ENCODE measurements at regions not wholly inside any gene's neighbourhood (a gene's known extent, or its start where the extent isn't known, plus 50 kb on each side); places are given as distances from the start of the nearest gene placed in this dataset.

DNA sequence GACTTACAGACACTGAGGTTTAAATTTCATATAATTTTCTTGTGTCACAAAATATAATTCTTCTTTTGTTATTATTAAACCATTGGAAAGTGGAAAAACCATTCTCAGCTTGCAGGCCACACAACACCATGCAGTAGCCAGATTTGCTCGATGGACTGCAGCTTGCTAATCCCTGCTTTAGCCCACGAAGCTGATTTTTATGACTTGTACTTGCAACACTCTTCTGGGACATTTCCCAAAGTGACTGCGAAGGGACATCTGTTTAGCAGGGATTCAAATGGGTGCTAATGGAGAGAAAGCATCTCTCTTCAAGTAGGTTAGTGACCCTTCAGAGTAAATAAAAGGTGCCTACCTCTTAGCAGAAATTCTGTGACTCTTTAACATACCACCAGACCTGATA lies 304.6 kb upstream of the ZFP64 start:
- Histone ChIP-seq H3K27ac (ENCODE audit: low read length) (no peak overlapping the region), H3K4me3 (ENCODE audit: low read depth in 2 of 2, low read length in 2 of 2) (no peak overlapping the region), H3K9me3 (ENCODE audit: control insufficient read depth, insufficient read depth, low read depth, low read length) (no peaks in the 10 kb centered on the region), H3K4me1 (ENCODE audit: control insufficient read depth, insufficient read depth, low read length) (no peaks in the 10 kb centered on the region), H3K36me3 (ENCODE audit: control insufficient read depth, insufficient read depth, low read length) (no peaks in the 10 kb centered on the region), H3K27me3 (ENCODE audit: control insufficient read depth, insufficient read depth, low read length) (no peaks in the 10 kb centered on the region)
- no peak for DNase-seq (ENCODE audit: low read depth, low spot score)
- intact Hi-C loops (cut with micrococcal nuclease; ENCODE audit: unreplicated experiment): no loop called here
- no TSS peak for BruUV-seq (replicated peaks)
- no peak for ATAC-seq
- TF ChIP-seq POLR2AphosphoS5 (IDR thresholded peaks at IDR 0.05; ENCODE audit: low read depth, low read length) (no peak), TCF7L2 (IDR thresholded peaks at IDR 0.05; ENCODE audit: low read depth, low read length) (no peak)
- CTCF ChIA-PET: interaction anchor here (0.6 kb wide), 1 partner anchor 839 kb away, joined by 4 read pairs; no protein-coding TSS in a partner anchor
- POLR2A ChIA-PET: no interaction called here
- in situ Hi-C loops (cut with HindIII; ENCODE audit: low pct_unique_long_range_greater_than_20kb, low sequenced_read_pairs): no loop called here

GRCh38 chr20:52494244-52494643 lies 302.7 kb upstream of the ZFP64 start:
- intact Hi-C loops (cut with micrococcal nuclease; ENCODE audit: unreplicated experiment) (no loop called here), in situ Hi-C loops (cut with HindIII; ENCODE audit: low pct_unique_long_range_greater_than_20kb, low sequenced_read_pairs) (no loop called here)
- BruUV-seq (replicated peaks): no TSS peak
- DNase-seq (ENCODE audit: low read depth, low spot score) (no peak), ATAC-seq (no peak)
- no peaks in the 10 kb centered on the region for H3K27me3 ChIP-seq (ENCODE audit: control insufficient read depth, insufficient read depth, low read length)
- H3K4me3 ChIP-seq (ENCODE audit: low read depth in 2 of 2, low read length in 2 of 2): no peak overlapping the region
- no peaks in the 10 kb centered on the region for H3K4me1 ChIP-seq (ENCODE audit: control insufficient read depth, insufficient read depth, low read length)
- H3K27ac ChIP-seq (ENCODE audit: low read length): no peak overlapping the region
- H3K9me3 ChIP-seq (ENCODE audit: control insufficient read depth, insufficient read depth, low read depth, low read length): no peaks in the 10 kb centered on the region
- ChIA-PET POLR2A (no interaction called here), CTCF (no interaction called here)
- no peaks in the 10 kb centered on the region for H3K36me3 ChIP-seq (ENCODE audit: control insufficient read depth, insufficient read depth, low read length)
- TF ChIP-seq, protein P1, sequence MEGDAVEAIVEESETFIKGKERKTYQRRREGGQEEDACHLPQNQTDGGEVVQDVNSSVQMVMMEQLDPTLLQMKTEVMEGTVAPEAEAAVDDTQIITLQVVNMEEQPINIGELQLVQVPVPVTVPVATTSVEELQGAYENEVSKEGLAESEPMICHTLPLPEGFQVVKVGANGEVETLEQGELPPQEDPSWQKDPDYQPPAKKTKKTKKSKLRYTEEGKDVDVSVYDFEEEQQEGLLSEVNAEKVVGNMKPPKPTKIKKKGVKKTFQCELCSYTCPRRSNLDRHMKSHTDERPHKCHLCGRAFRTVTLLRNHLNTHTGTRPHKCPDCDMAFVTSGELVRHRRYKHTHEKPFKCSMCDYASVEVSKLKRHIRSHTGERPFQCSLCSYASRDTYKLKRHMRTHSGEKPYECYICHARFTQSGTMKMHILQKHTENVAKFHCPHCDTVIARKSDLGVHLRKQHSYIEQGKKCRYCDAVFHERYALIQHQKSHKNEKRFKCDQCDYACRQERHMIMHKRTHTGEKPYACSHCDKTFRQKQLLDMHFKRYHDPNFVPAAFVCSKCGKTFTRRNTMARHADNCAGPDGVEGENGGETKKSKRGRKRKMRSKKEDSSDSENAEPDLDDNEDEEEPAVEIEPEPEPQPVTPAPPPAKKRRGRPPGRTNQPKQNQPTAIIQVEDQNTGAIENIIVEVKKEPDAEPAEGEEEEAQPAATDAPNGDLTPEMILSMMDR (IDR thresholded peaks at IDR 0.05): no peak
- TF ChIP-seq POLR2AphosphoS5 (IDR thresholded peaks at IDR 0.05; ENCODE audit: low read depth, low read length) (no peak), SIN3A (IDR thresholded peaks at IDR 0.05; ENCODE audit: borderline replicate concordance, insufficient read depth, low read depth, low read length) (no peak), TCF7L2 (IDR thresholded peaks at IDR 0.05; ENCODE audit: low read depth, low read length) (no peak)
- TF ChIP-seq, protein P2, sequence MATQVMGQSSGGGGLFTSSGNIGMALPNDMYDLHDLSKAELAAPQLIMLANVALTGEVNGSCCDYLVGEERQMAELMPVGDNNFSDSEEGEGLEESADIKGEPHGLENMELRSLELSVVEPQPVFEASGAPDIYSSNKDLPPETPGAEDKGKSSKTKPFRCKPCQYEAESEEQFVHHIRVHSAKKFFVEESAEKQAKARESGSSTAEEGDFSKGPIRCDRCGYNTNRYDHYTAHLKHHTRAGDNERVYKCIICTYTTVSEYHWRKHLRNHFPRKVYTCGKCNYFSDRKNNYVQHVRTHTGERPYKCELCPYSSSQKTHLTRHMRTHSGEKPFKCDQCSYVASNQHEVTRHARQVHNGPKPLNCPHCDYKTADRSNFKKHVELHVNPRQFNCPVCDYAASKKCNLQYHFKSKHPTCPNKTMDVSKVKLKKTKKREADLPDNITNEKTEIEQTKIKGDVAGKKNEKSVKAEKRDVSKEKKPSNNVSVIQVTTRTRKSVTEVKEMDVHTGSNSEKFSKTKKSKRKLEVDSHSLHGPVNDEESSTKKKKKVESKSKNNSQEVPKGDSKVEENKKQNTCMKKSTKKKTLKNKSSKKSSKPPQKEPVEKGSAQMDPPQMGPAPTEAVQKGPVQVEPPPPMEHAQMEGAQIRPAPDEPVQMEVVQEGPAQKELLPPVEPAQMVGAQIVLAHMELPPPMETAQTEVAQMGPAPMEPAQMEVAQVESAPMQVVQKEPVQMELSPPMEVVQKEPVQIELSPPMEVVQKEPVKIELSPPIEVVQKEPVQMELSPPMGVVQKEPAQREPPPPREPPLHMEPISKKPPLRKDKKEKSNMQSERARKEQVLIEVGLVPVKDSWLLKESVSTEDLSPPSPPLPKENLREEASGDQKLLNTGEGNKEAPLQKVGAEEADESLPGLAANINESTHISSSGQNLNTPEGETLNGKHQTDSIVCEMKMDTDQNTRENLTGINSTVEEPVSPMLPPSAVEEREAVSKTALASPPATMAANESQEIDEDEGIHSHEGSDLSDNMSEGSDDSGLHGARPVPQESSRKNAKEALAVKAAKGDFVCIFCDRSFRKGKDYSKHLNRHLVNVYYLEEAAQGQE (IDR thresholded peaks at IDR 0.05; ENCODE audit: insufficient read depth in 1 of 2, low read depth in 2 of 2, low read length in 1 of 2): no peak

DNA sequence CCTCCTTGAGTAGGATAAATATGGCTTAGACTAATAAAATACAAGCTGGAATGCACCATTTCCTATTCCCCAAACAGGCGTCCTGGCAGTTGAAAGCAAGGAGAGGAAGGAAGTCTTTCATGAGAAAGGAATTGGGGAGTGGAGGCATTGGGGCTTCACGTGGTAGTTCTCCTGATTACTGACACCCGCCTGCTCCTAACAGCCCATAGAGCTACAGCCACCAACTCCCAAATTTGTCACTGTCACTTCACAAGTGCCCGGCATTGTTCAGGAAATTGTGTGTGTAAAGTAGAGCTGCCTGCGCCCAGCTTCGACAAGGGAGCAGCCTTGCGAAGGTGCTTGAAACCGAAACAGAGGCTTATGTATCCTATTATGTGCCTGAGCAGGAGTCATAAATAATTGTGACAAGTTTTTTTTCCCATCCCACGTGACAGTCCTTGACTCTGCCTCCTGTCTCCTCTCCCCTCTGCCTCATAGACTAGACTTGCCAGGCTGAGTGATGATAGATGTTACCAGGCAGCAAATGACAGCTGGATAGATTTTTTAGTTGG lies 301.7 kb upstream of the ZFP64 start:
- no peaks in the 10 kb centered on the region for H3K27me3 ChIP-seq (ENCODE audit: control insufficient read depth, insufficient read depth, low read length)
- no peaks in the 10 kb centered on the region for H3K9me3 ChIP-seq (ENCODE audit: control insufficient read depth, insufficient read depth, low read depth, low read length)
- H3K27ac ChIP-seq (ENCODE audit: low read length): no peak overlapping the region
- DNase-seq (ENCODE audit: low read depth, low spot score): no peak
- intact Hi-C loops (cut with micrococcal nuclease; ENCODE audit: unreplicated experiment): no loop called here
- H3K4me3 ChIP-seq (ENCODE audit: low read depth in 2 of 2, low read length in 2 of 2): no peak overlapping the region
- ATAC-seq: no peak
- TF ChIP-seq SIN3A (IDR thresholded peaks at IDR 0.05; ENCODE audit: borderline replicate concordance, insufficient read depth, low read depth, low read length) (no peak), POLR2AphosphoS5 (IDR thresholded peaks at IDR 0.05; ENCODE audit: low read depth, low read length) (no peak), TCF7L2 (IDR thresholded peaks at IDR 0.05; ENCODE audit: low read depth, low read length) (no peak)
- TF ChIP-seq, protein P1 (IDR thresholded peaks at IDR 0.05): no peak
- TF ChIP-seq, protein P2 (IDR thresholded peaks at IDR 0.05; ENCODE audit: insufficient read depth in 1 of 2, low read depth in 2 of 2, low read length in 1 of 2): no peak
- H3K4me1 ChIP-seq (ENCODE audit: control insufficient read depth, insufficient read depth, low read length): no peaks in the 10 kb centered on the region
- ChIA-PET POLR2A (no interaction called here), CTCF (interaction anchor here (0.5 kb wide), 1 partner anchor 364 kb away, joined by 3 read pairs; no protein-coding TSS in a partner anchor)
- H3K36me3 ChIP-seq (ENCODE audit: control insufficient read depth, insufficient read depth, low read length): no peaks in the 10 kb centered on the region
- in situ Hi-C loops (cut with HindIII; ENCODE audit: low pct_unique_long_range_greater_than_20kb, low sequenced_read_pairs): no loop called here
- BruUV-seq (replicated peaks): no TSS peak
